ENCODE measurements at regions not wholly inside any gene's neighbourhood (a gene's known extent, or its start where the extent isn't known, plus 50 kb on each side); places are given as distances from the start of the nearest gene placed in this dataset.

GRCh38 chr1:218751208-218751948 is 406.2 kb downstream of the TGFB2 start:
- DNase-seq (ENCODE audit: insufficient read length, low spot score) (no peak), FAIRE-seq (no peak)

- no peak for DNase-seq (ENCODE audit: insufficient read length, low spot score)
- FAIRE-seq: no peak
Measured at GRCh38 chr1:218752126-218752525, 407.0 kb downstream of the TGFB2 start.

GRCh38 chr1:218754477-218754876 is 409.3 kb downstream of the TGFB2 start:
- FAIRE-seq (peak; percentile 20), DNase-seq (ENCODE audit: insufficient read length, low spot score) (no peak)

GRCh38 chr1:218755128-218755527 is 410.0 kb downstream of the TGFB2 start:
- DNase-seq (ENCODE audit: insufficient read length, low spot score): no peak
- no peak for FAIRE-seq

- FAIRE-seq (no peak), DNase-seq (ENCODE audit: insufficient read length, low spot score) (no peak)
Measured at GRCh38 chr1:218759795-218760194, 413.9 kb upstream of the LYPLAL1 start.

- FAIRE-seq: no peak
- no peak for DNase-seq (ENCODE audit: insufficient read length, low spot score)
Measured at GRCh38 chr1:218760601-218761570, 412.8 kb upstream of the LYPLAL1 start.

- FAIRE-seq: no peak
- DNase-seq (ENCODE audit: insufficient read length, low spot score): no peak
Measured at GRCh38 chr1:218763538-218763937, 410.1 kb upstream of the LYPLAL1 start.

GRCh38 chr1:218765753-218766152 is 407.9 kb upstream of the LYPLAL1 start:
- DNase-seq (ENCODE audit: insufficient read length, low spot score) (no peak), FAIRE-seq (no peak)

- FAIRE-seq (no peak), DNase-seq (ENCODE audit: insufficient read length, low spot score) (no peak)
Measured at GRCh38 chr1:218771931-218772330, 401.7 kb upstream of the LYPLAL1 start.

- no peak for FAIRE-seq
- DNase-seq (ENCODE audit: insufficient read length, low spot score): no peak
Measured at GRCh38 chr1:218772575-218772974, 401.1 kb upstream of the LYPLAL1 start.

- no peak for FAIRE-seq
- DNase-seq (ENCODE audit: insufficient read length, low spot score): no peak
Measured at GRCh38 chr1:218775501-218776021, 398.1 kb upstream of the LYPLAL1 start.

- FAIRE-seq (no peak), DNase-seq (ENCODE audit: insufficient read length, low spot score) (no peak)
Measured at GRCh38 chr1:218778257-218779126, 395.2 kb upstream of the LYPLAL1 start.

- FAIRE-seq (no peak), DNase-seq (ENCODE audit: insufficient read length, low spot score) (no peak)
Measured at GRCh38 chr1:218779341-218780100, 394.2 kb upstream of the LYPLAL1 start.

- no peak for FAIRE-seq
- no peak for DNase-seq (ENCODE audit: insufficient read length, low spot score)
Measured at GRCh38 chr1:218783131-218783530, 390.5 kb upstream of the LYPLAL1 start.

- FAIRE-seq: no peak
- DNase-seq (ENCODE audit: insufficient read length, low spot score): no peak
Measured at GRCh38 chr1:218783916-218784315, 389.8 kb upstream of the LYPLAL1 start.

- no peak for FAIRE-seq
- no peak for DNase-seq (ENCODE audit: insufficient read length, low spot score)
Measured at GRCh38 chr1:218785928-218786327, 387.8 kb upstream of the LYPLAL1 start.

GRCh38 chr1:218787826-218788225 is 385.9 kb upstream of the LYPLAL1 start:
- DNase-seq (ENCODE audit: insufficient read length, low spot score): no peak
- no peak for FAIRE-seq

- no peak for FAIRE-seq
- DNase-seq (ENCODE audit: insufficient read length, low spot score): no peak
Measured at GRCh38 chr1:218796773-218797172, 376.9 kb upstream of the LYPLAL1 start.

- FAIRE-seq (no peak), DNase-seq (ENCODE audit: insufficient read length, low spot score) (no peak)
Measured at GRCh38 chr1:218802799-218803198, 370.9 kb upstream of the LYPLAL1 start.

All from HTR-8/SVneo (cell line).